Memory B cell (primary cell): ENCODE measurements at regions not wholly inside any gene's neighbourhood (a gene's known extent, or its start where the extent isn't known, plus 50 kb on each side); places are given as distances from the start of the nearest gene placed in this dataset.

Experiments
- ATAC-seq: fragments of 150-1000 bp; cut with Tn5 transposase; 2 replicates; pipeline ENCODE4 v1.10.0; 2021; ENCODE audit warnings: low read depth, mild to moderate bottlenecking, moderate library complexity
- DNase-seq, 2 donors: peaks; one replicate each; pipeline ENCODE4 v3.0.0; 2022; ENCODE audit warnings: low spot score in 2 of 2
- H3K27ac Mint-ChIP-seq: one replicate; pipeline ENCODE4 v1.8.0; 2022; ENCODE audit warnings: mild to moderate bottlenecking, moderate library complexity, mixed read lengths
- H3K27me3 Mint-ChIP-seq: one replicate; pipeline ENCODE4 v1.8.0; 2022; ENCODE audit warnings: mixed read lengths
- H3K36me3 Mint-ChIP-seq: one replicate; pipeline ENCODE4 v1.8.0; 2022; ENCODE audit warnings: mild to moderate bottlenecking, mixed read lengths
- H3K4me1 Mint-ChIP-seq: one replicate; pipeline ENCODE4 v1.8.0; 2022; ENCODE audit warnings: mixed read lengths
- H3K4me3 Mint-ChIP-seq: one replicate; pipeline ENCODE4 v1.8.0; 2022; ENCODE audit warnings: mild to moderate bottlenecking, moderate library complexity, mixed read lengths
- H3K9me3 Mint-ChIP-seq: one replicate; pipeline ENCODE4 v1.8.0; 2022; ENCODE audit warnings: mixed read lengths

GRCh38 chr1:55339681-55340080 is 124.5 kb upstream of the USP24 start:
- peaks cover 15% of the 10 kb centered on the region for H3K27me3 Mint-ChIP-seq
- no peak for ATAC-seq
- H3K4me1 Mint-ChIP-seq = no peaks in the 10 kb centered on the region
- peak overlapping the region; percentile 9 for H3K27ac Mint-ChIP-seq
- H3K9me3 Mint-ChIP-seq = peaks cover 8% of the 10 kb centered on the region
- no peak for DNase-seq
- H3K36me3 Mint-ChIP-seq = peaks cover 5% of the 10 kb centered on the region
- no peak overlapping the region for H3K4me3 Mint-ChIP-seq

GRCh38 chr1:55338448-55338820 is 123.3 kb upstream of the USP24 start:
- no peak for DNase-seq
- no peak overlapping the region for H3K4me3 Mint-ChIP-seq
- no peaks in the 10 kb centered on the region for H3K4me1 Mint-ChIP-seq
- no peak overlapping the region for H3K27ac Mint-ChIP-seq
- H3K9me3 Mint-ChIP-seq = peaks cover 8% of the 10 kb centered on the region
- no peak for ATAC-seq
- H3K36me3 Mint-ChIP-seq = peaks cover 5% of the 10 kb centered on the region
- H3K27me3 Mint-ChIP-seq = peaks cover 24% of the 10 kb centered on the region

GRCh38 chr1:55337801-55338447 is 122.8 kb upstream of the USP24 start:
- DNase-seq = peak in 1 of 2 donors; percentile 25
- H3K27ac Mint-ChIP-seq = no peak overlapping the region
- no peak overlapping the region for H3K4me3 Mint-ChIP-seq
- no peaks in the 10 kb centered on the region for H3K4me1 Mint-ChIP-seq
- H3K36me3 Mint-ChIP-seq = peaks cover 5% of the 10 kb centered on the region
- ATAC-seq = peak; percentile 44
- H3K9me3 Mint-ChIP-seq = peaks cover 8% of the 10 kb centered on the region
- peaks cover 21% of the 10 kb centered on the region for H3K27me3 Mint-ChIP-seq

GRCh38 chr1:55334797-55335196 is 119.6 kb upstream of the USP24 start:
- DNase-seq = no peak
- H3K27ac Mint-ChIP-seq = no peak overlapping the region
- peaks cover 1% of the 10 kb centered on the region for H3K9me3 Mint-ChIP-seq
- no peaks in the 10 kb centered on the region for H3K4me1 Mint-ChIP-seq
- ATAC-seq = no peak
- H3K36me3 Mint-ChIP-seq = peaks cover 2% of the 10 kb centered on the region
- H3K27me3 Mint-ChIP-seq = peaks cover 18% of the 10 kb centered on the region
- no peak overlapping the region for H3K4me3 Mint-ChIP-seq

GRCh38 chr1:55334160-55334559 is 119.0 kb upstream of the USP24 start:
- H3K27me3 Mint-ChIP-seq = peaks cover 18% of the 10 kb centered on the region
- H3K36me3 Mint-ChIP-seq = no peaks in the 10 kb centered on the region
- DNase-seq = no peak
- no peaks in the 10 kb centered on the region for H3K9me3 Mint-ChIP-seq
- no peak for ATAC-seq
- no peak overlapping the region for H3K4me3 Mint-ChIP-seq
- H3K27ac Mint-ChIP-seq = peak overlapping the region; percentile 48
- H3K4me1 Mint-ChIP-seq = no peaks in the 10 kb centered on the region

GRCh38 chr1:55333461-55333860 is 118.3 kb upstream of the USP24 start:
- ATAC-seq (no peak), DNase-seq (no peak)
- Mint-ChIP-seq H3K9me3 (no peaks in the 10 kb centered on the region), H3K4me1 (no peaks in the 10 kb centered on the region), H3K36me3 (no peaks in the 10 kb centered on the region), H3K27ac (no peak overlapping the region), H3K4me3 (no peak overlapping the region), H3K27me3 (peaks cover 18% of the 10 kb centered on the region)

- Mint-ChIP-seq H3K9me3 (no peaks in the 10 kb centered on the region), H3K4me1 (no peaks in the 10 kb centered on the region), H3K27ac (no peak overlapping the region), H3K27me3 (peaks cover 21% of the 10 kb centered on the region), H3K4me3 (no peak overlapping the region), H3K36me3 (no peaks in the 10 kb centered on the region)
- no peak for DNase-seq
- no peak for ATAC-seq
Observed at GRCh38 chr1:55331351-55331750, 116.2 kb upstream of the USP24 start.

GRCh38 chr1:55329808-55330432 is 114.8 kb upstream of the USP24 start:
- H3K27me3 Mint-ChIP-seq = peaks cover 22% of the 10 kb centered on the region
- H3K36me3 Mint-ChIP-seq = no peaks in the 10 kb centered on the region
- no peaks in the 10 kb centered on the region for H3K9me3 Mint-ChIP-seq
- no peaks in the 10 kb centered on the region for H3K4me1 Mint-ChIP-seq
- no peak for DNase-seq
- no peak for ATAC-seq
- H3K27ac Mint-ChIP-seq = no peak overlapping the region
- H3K4me3 Mint-ChIP-seq = no peak overlapping the region

GRCh38 chr1:55329091-55329490 is 113.9 kb upstream of the USP24 start:
- peaks cover 17% of the 10 kb centered on the region for H3K27me3 Mint-ChIP-seq
- no peaks in the 10 kb centered on the region for H3K4me1 Mint-ChIP-seq
- H3K27ac Mint-ChIP-seq = no peak overlapping the region
- no peak overlapping the region for H3K4me3 Mint-ChIP-seq
- no peaks in the 10 kb centered on the region for H3K36me3 Mint-ChIP-seq
- no peaks in the 10 kb centered on the region for H3K9me3 Mint-ChIP-seq
- ATAC-seq (no peak), DNase-seq (no peak)

- Mint-ChIP-seq H3K4me1 (no peaks in the 10 kb centered on the region), H3K27me3 (peaks cover 7% of the 10 kb centered on the region), H3K36me3 (no peaks in the 10 kb centered on the region), H3K4me3 (no peak overlapping the region), H3K27ac (no peak overlapping the region), H3K9me3 (no peaks in the 10 kb centered on the region)
- no peak for ATAC-seq
- no peak for DNase-seq
Observed at GRCh38 chr1:55326496-55327243, 111.5 kb upstream of the USP24 start.

GRCh38 chr1:55323760-55324159 is 108.6 kb upstream of the USP24 start:
- H3K9me3 Mint-ChIP-seq = no peaks in the 10 kb centered on the region
- no peaks in the 10 kb centered on the region for H3K36me3 Mint-ChIP-seq

GRCh38 chr1:55322842-55323241 is 107.7 kb upstream of the USP24 start:
- no peaks in the 10 kb centered on the region for H3K36me3 Mint-ChIP-seq
- no peaks in the 10 kb centered on the region for H3K9me3 Mint-ChIP-seq
- no peak for DNase-seq
- no peak for ATAC-seq
- H3K27me3 Mint-ChIP-seq = peaks cover 8% of the 10 kb centered on the region
- no peak overlapping the region for H3K4me3 Mint-ChIP-seq
- H3K27ac Mint-ChIP-seq = no peak overlapping the region
- H3K4me1 Mint-ChIP-seq = peaks cover 3% of the 10 kb centered on the region

More at GRCh38 chr1:55323760-55324159, 108.6 kb upstream of the USP24 start:
- ATAC-seq (no peak), DNase-seq (no peak)
- Mint-ChIP-seq H3K27ac (no peak overlapping the region), H3K4me1 (no peaks in the 10 kb centered on the region), H3K27me3 (peaks cover 8% of the 10 kb centered on the region), H3K4me3 (no peak overlapping the region)

GRCh38 chr1:55321942-55322341 is 106.8 kb upstream of the USP24 start:
- peaks cover 3% of the 10 kb centered on the region for H3K4me1 Mint-ChIP-seq
- no peak overlapping the region for H3K27ac Mint-ChIP-seq
- DNase-seq (no peak), ATAC-seq (no peak)
- H3K27me3 Mint-ChIP-seq = peaks cover 7% of the 10 kb centered on the region
- H3K36me3 Mint-ChIP-seq = no peaks in the 10 kb centered on the region
- H3K4me3 Mint-ChIP-seq = no peak overlapping the region
- no peaks in the 10 kb centered on the region for H3K9me3 Mint-ChIP-seq

- peaks cover 3% of the 10 kb centered on the region for H3K4me1 Mint-ChIP-seq
Observed at GRCh38 chr1:55320891-55321290, 105.7 kb upstream of the USP24 start.

More at GRCh38 chr1:55320891-55321290, 105.7 kb upstream of the USP24 start:
- no peaks in the 10 kb centered on the region for H3K9me3 Mint-ChIP-seq
- ATAC-seq = no peak
- no peak overlapping the region for H3K27ac Mint-ChIP-seq
- no peak overlapping the region for H3K4me3 Mint-ChIP-seq
- no peaks in the 10 kb centered on the region for H3K36me3 Mint-ChIP-seq
- no peak for DNase-seq
- peaks cover 5% of the 10 kb centered on the region for H3K27me3 Mint-ChIP-seq
